Fibroblast of mammary gland (primary cell): ENCODE measurements at regions not wholly inside any gene's neighbourhood (a gene's known extent, or its start where the extent isn't known, plus 50 kb on each side); places are given as distances from the start of the nearest gene placed in this dataset.
"Not testable (repeated sequence)": the region's sequence is repeated elsewhere in the genome, so short reads cannot be mapped to it uniquely, and the experiment has no call there.

Experiments used
- DNase-seq: peaks from one replicate; pipeline ENCODE4 v3.0.0-alpha.2; 2010; ENCODE audit warnings: low read depth
- H3K4me3 ChIP-seq: 2 replicates; pipeline ENCODE4 v1.5.1; 2011; ENCODE audit warnings: low read depth, mild to moderate bottlenecking, low read length, moderate library complexity; ENCODE audit not compliant: control insufficient read depth
- TF ChIP-seq, protein P1 (sequence below): conservative IDR thresholded peaks from 2 replicates; pipeline ENCODE4 v1.5.1; 2011; ENCODE audit warnings: low read depth, low read length, inconsistent platforms; ENCODE audit not compliant: control insufficient read depth, insufficient read depth

DNA sequence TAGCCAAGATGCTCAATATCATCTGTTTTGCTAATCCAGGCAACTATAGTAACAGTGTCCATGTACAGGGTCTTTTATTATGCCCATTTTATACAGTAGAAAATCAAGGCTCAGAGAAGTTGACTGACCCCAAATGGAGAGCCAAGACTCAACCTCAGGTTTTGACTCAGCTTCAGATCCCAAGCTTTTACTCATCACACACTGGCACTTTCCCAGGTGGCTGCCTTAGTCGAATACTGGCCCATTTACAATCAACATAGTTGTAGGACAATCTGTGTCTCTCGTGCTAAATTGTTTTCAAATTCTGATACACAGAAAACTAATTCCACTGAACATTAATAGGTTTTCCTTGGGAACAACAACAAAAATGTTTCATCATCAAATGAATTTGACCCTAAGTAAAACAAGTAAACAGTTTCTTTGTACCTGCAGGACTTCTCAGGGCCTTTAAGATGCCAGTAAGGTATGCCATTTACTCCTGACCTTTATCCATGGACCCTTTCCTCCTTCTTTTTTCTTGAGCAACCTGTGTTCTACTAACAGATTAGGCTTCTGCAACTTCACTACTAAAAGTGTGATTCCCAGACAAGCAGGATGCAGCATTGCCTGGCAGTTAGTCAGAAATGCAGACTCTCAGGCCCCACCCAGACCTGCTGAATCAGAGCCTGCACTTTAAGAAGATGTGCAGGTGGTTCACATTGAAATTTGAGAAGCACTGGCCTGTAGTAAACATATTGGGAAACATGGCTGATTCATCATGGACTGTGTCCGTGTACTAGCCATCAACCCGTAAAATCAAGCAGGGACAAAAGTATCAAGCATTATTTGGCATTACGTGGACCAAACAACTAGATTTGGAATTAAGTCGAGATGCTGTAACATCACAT is 128.8 kb downstream of the RRAGC start:
- no peak overlapping the region for H3K4me3 ChIP-seq
- TF ChIP-seq, protein P1, sequence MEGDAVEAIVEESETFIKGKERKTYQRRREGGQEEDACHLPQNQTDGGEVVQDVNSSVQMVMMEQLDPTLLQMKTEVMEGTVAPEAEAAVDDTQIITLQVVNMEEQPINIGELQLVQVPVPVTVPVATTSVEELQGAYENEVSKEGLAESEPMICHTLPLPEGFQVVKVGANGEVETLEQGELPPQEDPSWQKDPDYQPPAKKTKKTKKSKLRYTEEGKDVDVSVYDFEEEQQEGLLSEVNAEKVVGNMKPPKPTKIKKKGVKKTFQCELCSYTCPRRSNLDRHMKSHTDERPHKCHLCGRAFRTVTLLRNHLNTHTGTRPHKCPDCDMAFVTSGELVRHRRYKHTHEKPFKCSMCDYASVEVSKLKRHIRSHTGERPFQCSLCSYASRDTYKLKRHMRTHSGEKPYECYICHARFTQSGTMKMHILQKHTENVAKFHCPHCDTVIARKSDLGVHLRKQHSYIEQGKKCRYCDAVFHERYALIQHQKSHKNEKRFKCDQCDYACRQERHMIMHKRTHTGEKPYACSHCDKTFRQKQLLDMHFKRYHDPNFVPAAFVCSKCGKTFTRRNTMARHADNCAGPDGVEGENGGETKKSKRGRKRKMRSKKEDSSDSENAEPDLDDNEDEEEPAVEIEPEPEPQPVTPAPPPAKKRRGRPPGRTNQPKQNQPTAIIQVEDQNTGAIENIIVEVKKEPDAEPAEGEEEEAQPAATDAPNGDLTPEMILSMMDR = no peak
- peak; percentile 79 for DNase-seq

DNA sequence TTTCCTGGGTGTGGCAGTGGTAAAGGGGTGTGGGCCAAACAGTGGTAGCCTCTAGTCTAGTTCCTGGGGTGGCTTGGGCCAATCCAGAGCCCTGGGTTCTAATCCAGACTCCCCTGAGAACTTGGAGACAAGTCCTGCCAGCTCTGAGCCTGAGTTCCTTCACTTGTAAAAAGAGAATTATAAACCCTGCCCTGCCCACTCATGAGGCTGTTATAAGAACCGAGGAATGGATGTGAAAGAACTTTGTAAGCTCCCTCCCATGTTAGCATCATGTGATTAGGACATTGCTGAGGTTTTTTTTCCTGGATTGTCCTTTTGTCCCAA is 131.0 kb downstream of the RRAGC start:
- DNase-seq = no peak
- H3K4me3 ChIP-seq = no peak overlapping the region
- TF ChIP-seq, protein P1 = no peak

DNA sequence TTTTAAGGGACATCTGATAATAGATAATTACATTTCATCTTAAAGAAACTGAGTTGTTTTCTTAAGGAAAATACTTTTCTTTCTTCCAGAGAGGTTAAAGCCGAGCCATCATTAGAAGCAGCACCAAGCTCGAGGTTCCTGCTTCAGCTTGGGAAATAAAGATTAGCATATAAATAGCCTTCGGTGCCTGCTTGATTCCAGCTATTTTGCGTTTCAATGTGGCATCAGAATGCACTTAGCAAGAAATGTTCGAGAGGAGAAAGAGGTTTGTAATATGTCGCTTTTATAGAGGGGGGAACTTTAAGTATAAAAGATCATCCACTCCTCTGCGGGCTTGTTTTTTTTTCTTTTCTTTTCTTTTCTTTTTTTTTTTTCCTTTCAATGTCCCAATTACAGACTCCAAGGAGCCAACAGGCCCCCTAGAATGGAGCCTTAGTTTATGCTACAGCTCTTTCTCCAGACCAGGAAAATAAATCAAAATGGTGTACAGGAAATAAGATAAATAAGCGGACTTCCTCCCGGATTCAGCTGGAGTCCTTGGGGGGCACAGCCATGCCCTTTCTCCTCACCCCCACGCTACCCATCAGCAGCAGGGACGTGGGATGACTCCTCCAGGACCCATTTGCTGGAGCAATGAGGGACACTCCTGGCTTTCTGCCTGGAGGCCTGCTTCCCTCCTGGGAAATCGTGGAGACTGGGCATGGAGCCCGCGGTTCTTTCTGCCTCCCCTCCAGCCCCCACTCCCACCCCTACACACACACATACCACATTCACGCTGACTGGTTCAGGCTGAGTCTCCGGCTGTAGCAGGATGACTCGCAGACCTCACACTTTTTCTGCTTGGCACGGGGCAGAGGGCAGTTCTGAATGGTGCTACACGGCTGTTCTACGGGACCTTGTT is 131.6 kb downstream of the RRAGC start:
- H3K4me3 ChIP-seq = no peak overlapping the region
- TF ChIP-seq, protein P1 = no peak
- peak; percentile 88 for DNase-seq

GRCh38 chr1:38725321-38725961 is 134.1 kb downstream of the RRAGC start:
- not testable (repeated sequence) for H3K4me3 ChIP-seq

DNA sequence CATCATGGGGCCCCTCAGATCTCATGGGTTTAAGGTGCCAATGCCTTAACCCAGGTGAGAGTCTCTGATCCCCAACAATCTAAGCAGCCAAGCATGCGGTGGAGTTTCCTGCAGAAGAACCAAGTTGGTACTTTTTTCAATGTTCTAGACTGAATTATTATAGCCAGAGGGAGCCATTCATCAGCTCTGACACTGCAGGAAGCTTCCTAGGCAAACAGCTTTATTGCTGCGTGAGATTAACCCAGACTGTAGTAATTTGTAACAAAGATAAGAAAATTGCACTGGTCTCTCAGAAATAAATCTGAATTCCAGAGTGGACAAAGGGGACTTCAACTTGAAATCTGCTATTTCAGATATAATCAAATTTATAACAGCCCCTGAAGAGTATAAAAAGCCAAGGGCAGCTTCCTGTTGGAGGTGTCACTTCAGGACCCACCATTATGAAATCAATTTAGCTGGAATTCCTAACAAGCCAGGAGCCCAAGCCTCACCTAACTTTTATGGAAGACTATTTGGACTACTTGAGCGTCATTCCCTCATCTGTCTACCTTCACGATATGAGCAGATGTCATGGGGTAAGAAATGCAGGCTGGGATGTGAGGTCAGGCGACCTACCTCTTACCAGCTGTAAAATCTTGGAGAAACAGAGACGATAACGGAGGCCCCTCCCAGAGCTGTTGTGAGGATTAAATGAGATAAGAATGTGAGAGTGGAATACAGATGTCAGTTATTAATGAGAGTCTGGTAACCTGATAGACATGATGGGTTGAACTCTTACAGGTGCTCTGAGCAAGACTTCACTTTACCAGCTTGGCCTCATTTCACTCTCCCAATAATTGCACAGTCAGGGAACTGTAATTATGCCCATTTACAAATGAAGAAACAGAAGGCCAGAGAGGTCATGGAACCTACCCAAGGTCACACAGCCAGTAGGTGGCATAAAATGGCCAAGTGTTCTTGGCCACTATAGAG is 135.1 kb downstream of the RRAGC start:
- DNase-seq = no peak
- TF ChIP-seq, protein P1 = no peak
- H3K4me3 ChIP-seq = no peak overlapping the region

More at GRCh38 chr1:38725321-38725961, 134.1 kb downstream of the RRAGC start:
- not testable (repeated sequence) for DNase-seq

DNA sequence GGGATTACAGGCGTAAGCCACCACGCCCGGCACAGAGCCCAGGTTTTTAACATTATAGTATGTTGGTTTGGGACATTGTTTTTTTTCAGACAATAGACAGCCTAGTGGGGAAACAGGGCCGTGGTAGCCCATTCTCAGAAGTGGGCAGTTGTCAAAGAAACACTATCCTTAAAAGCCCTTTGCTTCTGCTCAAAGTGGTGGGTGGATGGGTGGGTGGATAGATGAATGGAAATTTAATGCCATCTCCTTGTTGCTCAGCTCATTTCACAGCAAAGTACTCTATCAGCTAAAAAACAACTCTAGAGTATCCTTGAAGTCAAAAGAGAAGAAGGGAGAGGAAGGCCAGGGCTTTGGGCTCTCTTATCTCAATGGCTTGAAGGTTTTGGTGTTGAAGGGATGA is 137.8 kb downstream of the RRAGC start:
- TF ChIP-seq, protein P1 = no peak
- no peak overlapping the region for H3K4me3 ChIP-seq
- no peak for DNase-seq
